ENCODE measurements at regions not wholly inside any gene's neighbourhood (a gene's known extent, or its start where the extent isn't known, plus 50 kb on each side); places are given as distances from the start of the nearest gene placed in this dataset.

GRCh38 chrX:137387646-137388045 lies 178.3 kb upstream of the ZIC3 start:
- Histone ChIP-seq H2AFZ (ENCODE audit: low read depth, low read length) (no peak overlapping the region), H3K4me2 (ENCODE audit: low read length) (no peak overlapping the region), H3K36me3 (ENCODE audit: insufficient read depth, low read length) (no peaks in the 10 kb centered on the region), H3F3A (ENCODE audit: insufficient read depth, low read length, poor library complexity, severe bottlenecking) (no peaks in the 10 kb centered on the region), H4K20me1 (ENCODE audit: insufficient read depth) (no peaks in the 10 kb centered on the region), H3K27ac (ENCODE audit: low read length) (no peak overlapping the region), H3K9me2 (ENCODE audit: insufficient read depth, low read length) (no peaks in the 10 kb centered on the region), H3K27me3 (ENCODE audit: insufficient read depth, low read depth, low read length) (no peaks in the 10 kb centered on the region), H3K4me3 (ENCODE audit: low read length) (no peak overlapping the region), H3K9me3 (ENCODE audit: low read length) (no peaks in the 10 kb centered on the region), H3K9ac (ENCODE audit: low read length) (no peak overlapping the region), H3K79me2 (replicated peaks; ENCODE audit: insufficient read depth, low read length) (no peaks in the 10 kb centered on the region)
- TF ChIP-seq EZH2 (IDR thresholded peaks at IDR 0.05; ENCODE audit: borderline replicate concordance, insufficient read depth, low read length, poor library complexity, severe bottlenecking): no peak
- no peak for TF ChIP-seq TAF1 (IDR thresholded peaks at IDR 0.05; ENCODE audit: low read depth)

- no peaks in the 10 kb centered on the region for H3K27me3 ChIP-seq (ENCODE audit: insufficient read depth, low read depth, low read length)
These were observed 199.8 kb upstream of the ZIC3 start for GRCh38 chrX:137366018-137366633.

GRCh38 chrX:137363559-137363958 lies 202.4 kb upstream of the ZIC3 start:
- no peak overlapping the region for H3K9ac ChIP-seq (ENCODE audit: low read length)
- H3K36me3 ChIP-seq (ENCODE audit: insufficient read depth, low read length): no peaks in the 10 kb centered on the region
- H3K4me2 ChIP-seq (ENCODE audit: low read length): no peak overlapping the region
- no peaks in the 10 kb centered on the region for H3K27me3 ChIP-seq (ENCODE audit: insufficient read depth, low read depth, low read length)
- no peak overlapping the region for H3K4me3 ChIP-seq (ENCODE audit: low read length)
- no peaks in the 10 kb centered on the region for H3K9me2 ChIP-seq (ENCODE audit: insufficient read depth, low read length)
- TF ChIP-seq RAD21 (conservative IDR thresholded peaks at IDR 0.05): no peak
- TF ChIP-seq TAF1 (IDR thresholded peaks at IDR 0.05; ENCODE audit: low read depth): no peak
- TF ChIP-seq EP300 (conservative IDR thresholded peaks at IDR 0.05; ENCODE audit: poor library complexity, severe bottlenecking): no peak
- TF ChIP-seq MXI1 (conservative IDR thresholded peaks at IDR 0.05; ENCODE audit: poor library complexity, severe bottlenecking): no peak
- no peak for TF ChIP-seq EZH2 (IDR thresholded peaks at IDR 0.05; ENCODE audit: borderline replicate concordance, insufficient read depth, low read length, poor library complexity, severe bottlenecking)
- no peak for TF ChIP-seq SMC3 (conservative IDR thresholded peaks at IDR 0.05; ENCODE audit: poor library complexity)
- TF ChIP-seq CTCF (IDR thresholded peaks at IDR 0.05; ENCODE audit: poor library complexity, severe bottlenecking): no peak
- no peak for TF ChIP-seq POLR2AphosphoS5 (IDR thresholded peaks at IDR 0.05)
- no peak for TF ChIP-seq REST (IDR thresholded peaks at IDR 0.05; ENCODE audit: borderline replicate concordance)
- H4K20me1 ChIP-seq (ENCODE audit: insufficient read depth): no peaks in the 10 kb centered on the region
- H2AFZ ChIP-seq (ENCODE audit: low read depth, low read length): no peak overlapping the region
- H3K79me2 ChIP-seq (replicated peaks; ENCODE audit: insufficient read depth, low read length): no peaks in the 10 kb centered on the region
- no peak overlapping the region for H3K27ac ChIP-seq (ENCODE audit: low read length)
- no peaks in the 10 kb centered on the region for H3F3A ChIP-seq (ENCODE audit: insufficient read depth, low read length, poor library complexity, severe bottlenecking)
- H3K9me3 ChIP-seq (ENCODE audit: low read length): no peaks in the 10 kb centered on the region

More at GRCh38 chrX:137366018-137366633, 199.8 kb upstream of the ZIC3 start:
- Histone ChIP-seq H3K9ac (ENCODE audit: low read length) (no peak overlapping the region), H3K79me2 (replicated peaks; ENCODE audit: insufficient read depth, low read length) (no peaks in the 10 kb centered on the region), H4K20me1 (ENCODE audit: insufficient read depth) (no peaks in the 10 kb centered on the region), H3K9me3 (ENCODE audit: low read length) (no peaks in the 10 kb centered on the region), H3K9me2 (ENCODE audit: insufficient read depth, low read length) (no peaks in the 10 kb centered on the region), H3K27ac (ENCODE audit: low read length) (no peak overlapping the region), H3F3A (ENCODE audit: insufficient read depth, low read length, poor library complexity, severe bottlenecking) (no peaks in the 10 kb centered on the region), H3K36me3 (ENCODE audit: insufficient read depth, low read length) (no peaks in the 10 kb centered on the region), H3K4me3 (ENCODE audit: low read length) (no peak overlapping the region), H3K4me2 (ENCODE audit: low read length) (no peak overlapping the region), H2AFZ (ENCODE audit: low read depth, low read length) (no peak overlapping the region)
- TF ChIP-seq RAD21 (conservative IDR thresholded peaks at IDR 0.05): no peak

Measured in neural cell (in vitro differentiated cells).